Gastrocnemius medialis (tissue), 4 donors: ENCODE measurements at regions not wholly inside any gene's neighbourhood (a gene's known extent, or its start where the extent isn't known, plus 50 kb on each side); places are given as distances from the start of the nearest gene placed in this dataset.

Experiments
- ATAC-seq, 2 donors: fragments of 150-250 bp; one replicate each; pipeline ENCODE4 v1.9.1; 2016
- DNase-seq, 2 donors: peaks; one replicate each; pipeline ENCODE4 v3.0.0-alpha.2; 2019
- H3K27ac ChIP-seq, 4 donors: fragments of 200-600 bp; sonication (generic); 1 replicate in 1 of 4; 2 replicates in 3 of 4; pipeline ENCODE4 v1.5.1; 2016 to 2018; ENCODE audit warnings: mild to moderate bottlenecking in 2 of 4, moderate library complexity in 1 of 4
- H3K27me3 ChIP-seq, 3 donors: fragments of 200-600 bp; sonication (generic) in 2 of 3; 1 replicate in 1 of 3; 2 replicates in 2 of 3; pipeline versions ENCODE4 v1.5.1 to v1.6.0; 2016 to 2019; ENCODE audit warnings: mild to moderate bottlenecking in 1 of 3, moderate library complexity in 1 of 3
- H3K36me3 ChIP-seq, 2 donors: fragments of 200-600 bp; sonication (generic) in 1 of 2; one replicate each; pipeline ENCODE4 v1.5.1; 2017 to 2018
- H3K4me1 ChIP-seq, 2 donors: fragments of 200-600 bp; sonication (generic) in 1 of 2; one replicate each; pipeline ENCODE4 v1.5.1; 2016 to 2017; ENCODE audit warnings: mild to moderate bottlenecking in 2 of 2
- H3K4me3 ChIP-seq, 4 donors: fragments of 200-600 bp; sonication (generic) in 3 of 4; 1 replicate in 1 of 4; 2 replicates in 3 of 4; pipeline ENCODE4 v1.5.1; 2016 to 2019; ENCODE audit warnings: mild to moderate bottlenecking in 2 of 4
- H3K9me3 ChIP-seq, 3 donors: fragments of 200-600 bp; sonication (generic) in 2 of 3; 1 replicate in 1 of 3; 2 replicates in 2 of 3; pipeline ENCODE4 v1.5.1; 2016 to 2019
- POLR2A ChIP-seq, 2 donors: fragments of 450-650 bp; IDR thresholded peaks; one replicate each; pipeline ENCODE4 v1.6.1; 2017; ENCODE audit warnings: antibody characterized with exemption in 2 of 2, mild to moderate bottlenecking in 2 of 2, moderate library complexity in 2 of 2
- in situ Hi-C, 4 donors: fragments of 200-750 bp; cut with MboI; loops; one replicate each; pipeline versions ENCODE4 v1.15.0 to v1.8.0; 2017; ENCODE audit warnings: low sequenced_read_pairs in 4 of 4
- intact Hi-C: fragments of 100-400 bp; cut with DNase I; formaldehyde crosslinking; loops from one replicate; pipeline ENCODE4 v1.15.1; 2023; ENCODE audit warnings: low total_unique reads
- TF ChIP-seq, protein P1 (sequence below), 5 experiments: fragments of 450-650 bp in 3 of 5; fragments of 200-600 bp in 2 of 5; sonication (generic) in 2 of 5; IDR thresholded peaks in 4 of 5; conservative IDR thresholded peaks in 1 of 5; 1 replicate in 4 of 5; 2 replicates in 1 of 5; pipeline ENCODE4 v1.5.1; 2016 to 2019; ENCODE audit warnings: antibody characterized with exemption in 5 of 5, mild to moderate bottlenecking in 3 of 5, moderate library complexity in 3 of 5

DNA sequence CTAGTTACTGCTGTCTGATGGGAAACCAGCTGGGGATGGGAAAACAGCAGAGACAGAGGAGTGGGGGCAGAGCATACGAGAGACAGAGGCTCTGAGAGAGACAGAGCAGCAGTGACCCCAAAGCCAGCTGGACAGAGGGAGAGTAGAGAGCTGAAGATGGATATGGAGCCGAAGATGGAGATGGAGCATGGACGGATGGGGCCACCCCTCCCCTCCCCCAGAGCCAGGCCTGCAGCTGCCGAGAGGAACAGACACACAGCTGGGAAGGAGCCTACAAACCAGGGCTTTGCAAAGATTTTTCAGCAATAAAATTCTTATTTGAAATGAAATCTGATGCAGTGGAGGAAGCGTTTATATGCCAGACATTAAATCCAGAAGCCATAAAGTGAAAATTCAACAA, 167.6 kb upstream of the LINGO1 start:
- no peaks in the 10 kb centered on the region for H3K4me1 ChIP-seq
- in situ Hi-C loops: no loop called here
- no peak for TF ChIP-seq POLR2A (IDR thresholded peaks at IDR 0.05)
- no peaks in the 10 kb centered on the region for H3K9me3 ChIP-seq
- intact Hi-C loops: no loop called here
- ATAC-seq: no peak
- DNase-seq: no peak
- H3K4me3 ChIP-seq: no peak overlapping the region
- H3K27ac ChIP-seq: no peak overlapping the region
- no peaks in the 10 kb centered on the region for H3K27me3 ChIP-seq
- H3K36me3 ChIP-seq: no peaks in the 10 kb centered on the region

DNA sequence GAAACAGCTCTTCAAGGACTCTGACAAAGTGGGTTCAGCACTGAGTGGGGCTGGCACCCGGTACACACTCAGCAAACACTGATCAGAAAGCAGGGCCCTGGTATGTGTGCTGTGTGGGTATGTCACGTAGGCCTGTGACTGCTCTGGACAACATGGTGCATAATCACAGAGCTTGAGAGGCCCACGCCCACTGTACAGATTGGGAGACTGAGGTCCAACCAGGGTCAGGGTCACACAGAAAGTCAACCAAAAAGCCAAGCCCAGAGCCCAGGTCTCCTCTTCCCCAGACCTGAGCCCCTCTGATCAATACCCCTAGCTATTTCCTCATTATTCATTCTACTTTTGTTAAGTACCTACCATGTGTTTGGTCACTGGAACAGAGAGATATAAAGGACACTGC, 166.1 kb upstream of the LINGO1 start:
- DNase-seq (no peak), ATAC-seq (no peak)
- no peaks in the 10 kb centered on the region for H3K4me1 ChIP-seq
- in situ Hi-C loops: no loop called here
- no peak overlapping the region for H3K27ac ChIP-seq
- H3K27me3 ChIP-seq: no peaks in the 10 kb centered on the region
- no peak overlapping the region for H3K4me3 ChIP-seq
- intact Hi-C loops: no loop called here
- no peaks in the 10 kb centered on the region for H3K9me3 ChIP-seq
- H3K36me3 ChIP-seq: no peaks in the 10 kb centered on the region
- TF ChIP-seq, protein P1, sequence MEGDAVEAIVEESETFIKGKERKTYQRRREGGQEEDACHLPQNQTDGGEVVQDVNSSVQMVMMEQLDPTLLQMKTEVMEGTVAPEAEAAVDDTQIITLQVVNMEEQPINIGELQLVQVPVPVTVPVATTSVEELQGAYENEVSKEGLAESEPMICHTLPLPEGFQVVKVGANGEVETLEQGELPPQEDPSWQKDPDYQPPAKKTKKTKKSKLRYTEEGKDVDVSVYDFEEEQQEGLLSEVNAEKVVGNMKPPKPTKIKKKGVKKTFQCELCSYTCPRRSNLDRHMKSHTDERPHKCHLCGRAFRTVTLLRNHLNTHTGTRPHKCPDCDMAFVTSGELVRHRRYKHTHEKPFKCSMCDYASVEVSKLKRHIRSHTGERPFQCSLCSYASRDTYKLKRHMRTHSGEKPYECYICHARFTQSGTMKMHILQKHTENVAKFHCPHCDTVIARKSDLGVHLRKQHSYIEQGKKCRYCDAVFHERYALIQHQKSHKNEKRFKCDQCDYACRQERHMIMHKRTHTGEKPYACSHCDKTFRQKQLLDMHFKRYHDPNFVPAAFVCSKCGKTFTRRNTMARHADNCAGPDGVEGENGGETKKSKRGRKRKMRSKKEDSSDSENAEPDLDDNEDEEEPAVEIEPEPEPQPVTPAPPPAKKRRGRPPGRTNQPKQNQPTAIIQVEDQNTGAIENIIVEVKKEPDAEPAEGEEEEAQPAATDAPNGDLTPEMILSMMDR (IDR thresholded peaks at IDR 0.05 in 4 of 5, conservative IDR thresholded peaks at IDR 0.05 in 1 of 5): no peak
- no peak for TF ChIP-seq POLR2A (IDR thresholded peaks at IDR 0.05)

DNA sequence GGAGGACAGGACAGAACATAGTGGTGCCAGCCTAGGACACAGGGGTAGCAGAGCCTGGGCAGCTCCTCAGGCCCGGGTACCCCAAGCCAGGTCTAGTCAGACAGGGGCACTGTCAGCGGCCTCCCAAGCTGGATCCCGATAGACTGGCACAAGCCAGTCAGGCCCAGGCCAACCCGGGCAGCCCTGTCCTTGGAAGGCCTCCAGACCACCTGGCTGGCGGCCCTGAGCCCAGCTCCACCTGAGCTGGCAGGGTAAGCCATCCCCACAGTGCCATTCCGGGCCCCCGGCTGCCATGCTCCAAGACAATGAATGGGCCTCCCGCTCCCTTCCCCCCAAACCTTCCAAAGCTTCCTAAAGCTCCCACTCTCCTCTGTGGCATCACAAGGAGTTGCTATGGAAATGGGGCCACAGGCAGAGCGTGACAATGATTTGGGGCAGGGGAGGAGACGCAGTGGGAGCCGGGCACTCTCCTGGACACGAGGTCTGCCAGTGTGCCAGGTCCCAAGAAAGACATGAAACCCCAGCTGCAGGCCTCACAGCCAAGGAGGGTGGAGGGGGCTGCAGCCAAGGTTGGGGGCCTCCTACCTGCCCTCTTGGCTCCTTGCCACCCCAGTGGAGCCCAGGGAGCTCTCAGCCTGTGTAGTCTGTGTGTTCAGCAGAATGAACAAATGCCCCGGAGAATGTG, 165.6 kb upstream of the LINGO1 start:
- intact Hi-C loops: no loop called here
- H3K4me1 ChIP-seq: no peaks in the 10 kb centered on the region
- DNase-seq: no peak
- no peak overlapping the region for H3K27ac ChIP-seq
- H3K36me3 ChIP-seq: no peaks in the 10 kb centered on the region
- in situ Hi-C loops: no loop called here
- TF ChIP-seq, protein P1 (IDR thresholded peaks at IDR 0.05 in 4 of 5, conservative IDR thresholded peaks at IDR 0.05 in 1 of 5): no peak
- TF ChIP-seq POLR2A (IDR thresholded peaks at IDR 0.05): no peak
- no peak for ATAC-seq
- no peak overlapping the region for H3K4me3 ChIP-seq
- no peaks in the 10 kb centered on the region for H3K27me3 ChIP-seq
- H3K9me3 ChIP-seq: no peaks in the 10 kb centered on the region

DNA sequence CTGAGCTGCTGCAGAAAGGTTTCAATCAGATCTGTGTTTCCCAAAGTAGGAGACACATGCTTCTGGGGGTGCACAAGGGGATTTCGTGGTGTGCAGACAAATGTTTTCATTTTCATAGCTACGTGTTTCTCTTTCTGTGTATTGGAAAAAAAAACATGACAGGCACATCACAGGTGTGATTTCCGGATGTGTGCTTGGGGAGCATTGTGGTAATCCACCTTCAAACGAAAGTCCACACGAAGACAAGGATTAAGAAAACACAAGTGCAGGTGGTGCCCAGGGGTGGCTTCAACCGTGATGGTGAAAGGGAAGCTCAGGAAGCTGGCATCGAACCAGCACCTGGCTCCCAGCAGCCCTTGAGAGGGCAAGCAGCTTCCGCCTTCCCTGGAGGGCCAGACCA, 164.6 kb upstream of the LINGO1 start:
- no peak overlapping the region for H3K4me3 ChIP-seq
- H3K9me3 ChIP-seq: no peaks in the 10 kb centered on the region
- H3K36me3 ChIP-seq: no peaks in the 10 kb centered on the region
- no peak overlapping the region for H3K27ac ChIP-seq
- TF ChIP-seq, protein P1 (IDR thresholded peaks at IDR 0.05 in 4 of 5, conservative IDR thresholded peaks at IDR 0.05 in 1 of 5): no peak
- no peak for TF ChIP-seq POLR2A (IDR thresholded peaks at IDR 0.05)
- no peaks in the 10 kb centered on the region for H3K4me1 ChIP-seq
- in situ Hi-C loops (no loop called here), intact Hi-C loops (no loop called here)
- DNase-seq (no peak), ATAC-seq (no peak)
- H3K27me3 ChIP-seq: no peaks in the 10 kb centered on the region

DNA sequence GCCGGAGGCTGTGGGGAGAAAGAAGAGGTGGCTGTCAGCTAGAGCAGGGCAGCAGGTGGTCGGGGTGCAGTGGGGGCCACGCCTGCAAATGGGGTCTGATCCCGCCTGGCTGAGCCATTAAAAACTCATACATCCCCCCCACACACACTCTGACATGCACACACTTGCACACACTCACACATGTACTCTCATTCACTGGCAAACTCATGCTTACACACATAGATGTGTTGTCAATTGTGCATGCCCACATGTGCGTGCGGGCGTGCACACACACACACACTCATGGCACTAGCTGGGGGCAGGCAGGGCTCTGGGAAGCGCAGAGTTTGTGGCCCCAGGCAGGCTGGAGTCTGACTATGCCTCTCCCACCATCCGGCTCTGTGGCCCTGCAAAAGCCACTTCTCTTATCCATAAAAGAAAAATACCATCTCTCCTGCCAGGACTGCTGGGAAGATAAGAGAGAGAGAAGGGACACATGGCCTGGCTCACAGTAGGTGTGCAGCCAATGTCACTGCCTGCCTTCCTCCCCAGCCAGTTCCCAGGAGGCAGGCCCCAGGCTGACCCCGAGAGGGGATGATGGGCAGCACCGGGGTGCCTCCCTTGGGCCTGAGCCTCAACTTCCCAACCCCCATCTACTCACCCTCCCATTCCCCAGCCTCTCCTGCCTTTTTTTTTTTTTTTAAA, 163.5 kb upstream of the LINGO1 start:
- Histone ChIP-seq H3K4me1 (no peaks in the 10 kb centered on the region), H3K4me3 (no peak overlapping the region), H3K36me3 (no peaks in the 10 kb centered on the region), H3K27me3 (no peaks in the 10 kb centered on the region), H3K27ac (no peak overlapping the region), H3K9me3 (no peaks in the 10 kb centered on the region)
- intact Hi-C loops: no loop called here
- ATAC-seq: no peak
- in situ Hi-C loops: no loop called here
- TF ChIP-seq POLR2A (IDR thresholded peaks at IDR 0.05): no peak
- TF ChIP-seq, protein P1 (IDR thresholded peaks at IDR 0.05 in 4 of 5, conservative IDR thresholded peaks at IDR 0.05 in 1 of 5): no peak
- DNase-seq: no peak
